Renal pelvis (tissue), 1 donor: ENCODE measurements at regions not wholly inside any gene's neighbourhood (a gene's known extent, or its start where the extent isn't known, plus 50 kb on each side); places are given as distances from the start of the nearest gene placed in this dataset.
"Not testable (repeated sequence)": the region's sequence is repeated elsewhere in the genome, so short reads cannot be mapped to it uniquely, and the experiment has no call there.

Experiments used
- DNase-seq: peaks from one replicate; pipeline ENCODE4 v3.0.0-alpha.2; 2013

- DNase-seq: peak; percentile 5
Observed at GRCh38 chr4:188665491-188666457, 526.5 kb downstream of the TRIML1 start.

- DNase-seq: not testable (repeated sequence)
Observed at GRCh38 chr4:188678691-188679090, 539.5 kb downstream of the TRIML1 start.

GRCh38 chr4:188680004-188680666 lies 540.9 kb downstream of the TRIML1 start:
- no peak for DNase-seq

- no peak for DNase-seq
Observed at GRCh38 chr4:188680667-188681063, 541.4 kb downstream of the TRIML1 start.

GRCh38 chr4:188682321-188682720 lies 543.1 kb downstream of the TRIML1 start:
- DNase-seq: no peak

- DNase-seq: no peak
Observed at GRCh38 chr4:188683571-188683970, 544.3 kb downstream of the TRIML1 start.

- no peak for DNase-seq
Observed at GRCh38 chr4:188688956-188689355, 549.7 kb downstream of the TRIML1 start.

- DNase-seq: no peak
Observed at GRCh38 chr4:188691811-188692210, 552.6 kb downstream of the TRIML1 start.

- DNase-seq: no peak
Observed at GRCh38 chr4:188695261-188695660, 556.0 kb downstream of the TRIML1 start.

GRCh38 chr4:188697243-188697642 lies 558.0 kb downstream of the TRIML1 start:
- no peak for DNase-seq

GRCh38 chr4:188701952-188702351 lies 562.7 kb downstream of the TRIML1 start:
- no peak for DNase-seq

GRCh38 chr4:188704288-188704687 lies 565.0 kb downstream of the TRIML1 start:
- DNase-seq: no peak

GRCh38 chr4:188707036-188707435 lies 567.8 kb downstream of the TRIML1 start:
- no peak for DNase-seq

- no peak for DNase-seq
Observed at GRCh38 chr4:188714501-188714900, 575.3 kb downstream of the TRIML1 start.

GRCh38 chr4:188714907-188715306 lies 575.7 kb downstream of the TRIML1 start:
- DNase-seq: no peak

GRCh38 chr4:188717661-188718060 lies 578.4 kb downstream of the TRIML1 start:
- peak; percentile 11 for DNase-seq

- no peak for DNase-seq
Observed at GRCh38 chr4:188719794-188720193, 580.6 kb downstream of the TRIML1 start.

- peak; percentile 4 for DNase-seq
Observed at GRCh38 chr4:188722911-188723310, 583.7 kb downstream of the TRIML1 start.

- no peak for DNase-seq
Observed at GRCh38 chr4:188727746-188728145, 588.5 kb downstream of the TRIML1 start.

GRCh38 chr4:188728359-188728758 lies 589.1 kb downstream of the TRIML1 start:
- no peak for DNase-seq

GRCh38 chr4:188732131-188732530 lies 592.9 kb downstream of the TRIML1 start:
- no peak for DNase-seq

- DNase-seq: no peak
Observed at GRCh38 chr4:188735082-188735481, 595.8 kb downstream of the TRIML1 start.
